SK-N-MC (cell line): ENCODE measurements at regions not wholly inside any gene's neighbourhood (a gene's known extent, or its start where the extent isn't known, plus 50 kb on each side); places are given as distances from the start of the nearest gene placed in this dataset.

Source experiments
- EZH2 ChIP-seq: fragments of 200-600 bp; sonication (generic); IDR thresholded peaks from one replicate; pipeline ENCODE4 v1.6.1; 2017; ENCODE audit warnings: antibody characterized with exemption
- FOXP2 ChIP-seq: optimal IDR thresholded peaks from 2 replicates; pipeline ENCODE3; 2011; ENCODE audit warnings: mild to moderate bottlenecking, moderate library complexity; ENCODE audit not compliant: insufficient read depth; ENCODE audit errors: extremely low read length, control extremely low read depth
- POLR2AphosphoS5 ChIP-seq: IDR thresholded peaks from 2 replicates; pipeline ENCODE4 v1.6.1; 2012; ENCODE audit warnings: mild to moderate bottlenecking, low read depth, low read length, borderline replicate concordance

DNA sequence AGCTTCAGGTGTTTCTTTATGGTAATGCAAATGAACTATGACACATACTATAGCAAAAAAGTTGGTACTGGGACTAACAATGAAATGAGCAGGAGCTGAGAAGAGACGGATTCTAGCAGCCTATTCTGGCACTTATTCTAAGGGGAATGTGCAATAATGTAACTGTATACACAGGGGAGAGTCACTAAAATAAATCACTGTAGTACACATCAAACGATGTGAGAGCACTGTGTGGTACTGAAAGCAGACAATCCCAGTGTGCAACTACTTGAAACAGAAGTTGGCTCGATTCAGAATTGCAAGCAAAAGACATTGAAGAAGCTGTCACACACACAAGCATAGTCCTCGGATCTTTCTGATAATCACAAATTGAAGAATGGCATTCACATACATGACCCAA is 1713.0 kb upstream of the CDH9 start:
- TF ChIP-seq EZH2 (no peak), POLR2AphosphoS5 (no peak), FOXP2 (no peak)
